HG02870 (cell line): ENCODE measurements at regions not wholly inside any gene's neighbourhood (a gene's known extent, or its start where the extent isn't known, plus 50 kb on each side); places are given as distances from the start of the nearest gene placed in this dataset.
"Not testable (repeated sequence)": the region's sequence is repeated elsewhere in the genome, so short reads cannot be mapped to it uniquely, and the experiment has no call there.

Experiments
- ATAC-seq: cut with Tn5 transposase; IDR thresholded peaks from one replicate; pipeline ENCODE4 v1.9.1; 2021; ENCODE audit warnings: mild to moderate bottlenecking, moderate library complexity; ENCODE audit not compliant: unreplicated experiment

- no peak for ATAC-seq
These were observed 774.1 kb upstream of the AUTS2 start for GRCh38 chr7:68823996-68824780.

GRCh38 chr7:68828575-68828974, 769.7 kb upstream of the AUTS2 start:
- ATAC-seq = no peak

- no peak for ATAC-seq
These were observed 764.9 kb upstream of the AUTS2 start for GRCh38 chr7:68833422-68833821.

GRCh38 chr7:68839014-68839413, 759.3 kb upstream of the AUTS2 start:
- no peak for ATAC-seq

- ATAC-seq = no peak
These were observed 757.3 kb upstream of the AUTS2 start for GRCh38 chr7:68840991-68841390.

GRCh38 chr7:68843985-68844384, 754.3 kb upstream of the AUTS2 start:
- ATAC-seq = not testable (repeated sequence)

- ATAC-seq = no peak
These were observed 751.4 kb upstream of the AUTS2 start for GRCh38 chr7:68846811-68847325.

- ATAC-seq = no peak
These were observed 745.0 kb upstream of the AUTS2 start for GRCh38 chr7:68853254-68853653.

GRCh38 chr7:68857571-68857970, 740.7 kb upstream of the AUTS2 start:
- ATAC-seq = no peak

- no peak for ATAC-seq
These were observed 739.8 kb upstream of the AUTS2 start for GRCh38 chr7:68858497-68858896.

- ATAC-seq = no peak
These were observed 737.1 kb upstream of the AUTS2 start for GRCh38 chr7:68861171-68861570.

- no peak for ATAC-seq
These were observed 736.0 kb upstream of the AUTS2 start for GRCh38 chr7:68862261-68862660.

- ATAC-seq = no peak
These were observed 735.5 kb upstream of the AUTS2 start for GRCh38 chr7:68862736-68863135.

GRCh38 chr7:68865351-68866199, 732.7 kb upstream of the AUTS2 start:
- ATAC-seq = no peak

GRCh38 chr7:68866200-68866570, 732.1 kb upstream of the AUTS2 start:
- no peak for ATAC-seq

GRCh38 chr7:68866721-68867120, 731.6 kb upstream of the AUTS2 start:
- ATAC-seq = not testable (repeated sequence)

GRCh38 chr7:68868978-68869377, 729.3 kb upstream of the AUTS2 start:
- no peak for ATAC-seq

GRCh38 chr7:68873616-68874015, 724.7 kb upstream of the AUTS2 start:
- ATAC-seq = no peak

GRCh38 chr7:68875857-68876256, 722.4 kb upstream of the AUTS2 start:
- ATAC-seq = no peak

GRCh38 chr7:68887116-68887515, 711.2 kb upstream of the AUTS2 start:
- ATAC-seq = not testable (repeated sequence)

GRCh38 chr7:68888971-68889385, 709.3 kb upstream of the AUTS2 start:
- ATAC-seq = no peak

GRCh38 chr7:68892236-68892635, 706.0 kb upstream of the AUTS2 start:
- ATAC-seq = no peak
